ENCODE measurements at regions not wholly inside any gene's neighbourhood (a gene's known extent, or its start where the extent isn't known, plus 50 kb on each side); places are given as distances from the start of the nearest gene placed in this dataset.

DNA sequence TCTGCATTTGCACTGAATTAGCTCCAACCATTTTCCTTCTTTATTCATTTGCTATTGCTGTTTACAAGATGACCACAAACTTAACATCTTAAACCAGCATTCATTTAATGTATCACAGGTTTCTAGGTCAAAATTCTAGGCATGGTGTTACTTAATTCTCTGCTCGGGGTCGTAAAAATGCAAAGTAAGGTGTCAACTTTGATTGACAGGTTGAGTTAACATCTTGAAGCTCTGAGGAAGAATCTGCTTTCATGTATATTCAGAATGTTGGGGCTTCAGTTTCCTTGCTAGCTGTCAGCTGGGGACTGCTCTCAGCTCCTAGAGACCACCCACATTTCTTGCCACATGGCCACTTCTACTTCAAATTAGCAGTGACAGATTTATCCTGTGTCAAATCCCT is 348.7 kb upstream of the GRIN3A start:
- Histone ChIP-seq H3K9me3 (no peaks in the 10 kb centered on the region), H3K27me3 (no peaks in the 10 kb centered on the region), H3K27ac (replicated peaks in 1 of 4) (no peak overlapping the region), H3K4me1 (no peaks in the 10 kb centered on the region), H3K36me3 (no peaks in the 10 kb centered on the region), H3K4me3 (no peak overlapping the region)
- DNase-seq (ENCODE audit: extremely low spot score): no peak
- 61% methylated on average over 2 of the region's 2 CpGs for WGBS
- TF ChIP-seq, protein P1, sequence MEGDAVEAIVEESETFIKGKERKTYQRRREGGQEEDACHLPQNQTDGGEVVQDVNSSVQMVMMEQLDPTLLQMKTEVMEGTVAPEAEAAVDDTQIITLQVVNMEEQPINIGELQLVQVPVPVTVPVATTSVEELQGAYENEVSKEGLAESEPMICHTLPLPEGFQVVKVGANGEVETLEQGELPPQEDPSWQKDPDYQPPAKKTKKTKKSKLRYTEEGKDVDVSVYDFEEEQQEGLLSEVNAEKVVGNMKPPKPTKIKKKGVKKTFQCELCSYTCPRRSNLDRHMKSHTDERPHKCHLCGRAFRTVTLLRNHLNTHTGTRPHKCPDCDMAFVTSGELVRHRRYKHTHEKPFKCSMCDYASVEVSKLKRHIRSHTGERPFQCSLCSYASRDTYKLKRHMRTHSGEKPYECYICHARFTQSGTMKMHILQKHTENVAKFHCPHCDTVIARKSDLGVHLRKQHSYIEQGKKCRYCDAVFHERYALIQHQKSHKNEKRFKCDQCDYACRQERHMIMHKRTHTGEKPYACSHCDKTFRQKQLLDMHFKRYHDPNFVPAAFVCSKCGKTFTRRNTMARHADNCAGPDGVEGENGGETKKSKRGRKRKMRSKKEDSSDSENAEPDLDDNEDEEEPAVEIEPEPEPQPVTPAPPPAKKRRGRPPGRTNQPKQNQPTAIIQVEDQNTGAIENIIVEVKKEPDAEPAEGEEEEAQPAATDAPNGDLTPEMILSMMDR (IDR thresholded peaks at IDR 0.05): no peak
- TF ChIP-seq POLR2AphosphoS5 (IDR thresholded peaks at IDR 0.05) (no peak), EP300 (IDR thresholded peaks at IDR 0.05) (no peak), POLR2A (IDR thresholded peaks at IDR 0.05; ENCODE audit: low read depth) (no peak)
- intact Hi-C loops (cut with DNase I): no loop called here

DNA sequence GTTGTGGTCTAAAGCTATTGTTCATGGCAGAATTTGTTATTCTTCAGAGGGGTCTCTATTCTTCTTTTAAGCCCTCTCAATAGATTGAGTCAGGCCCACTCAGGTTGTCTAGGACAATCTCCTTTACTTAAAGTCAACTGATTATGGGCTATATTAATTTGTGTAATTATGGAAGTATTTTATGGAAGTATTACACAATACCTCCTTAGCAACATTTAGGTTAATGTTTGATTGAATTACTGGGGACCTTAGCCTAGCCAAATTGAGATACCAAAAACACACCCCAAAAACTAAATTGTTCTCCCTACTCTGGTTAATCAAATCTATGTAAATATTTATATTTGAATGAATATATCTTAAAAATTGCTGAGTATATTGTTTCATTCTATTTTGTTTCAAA is 347.1 kb upstream of the GRIN3A start:
- H3K36me3 ChIP-seq: no peaks in the 10 kb centered on the region
- no peaks in the 10 kb centered on the region for H3K27me3 ChIP-seq
- no peaks in the 10 kb centered on the region for H3K4me1 ChIP-seq
- no peak overlapping the region for H3K4me3 ChIP-seq
- H3K27ac ChIP-seq (replicated peaks in 1 of 4): no peak overlapping the region
- intact Hi-C loops (cut with DNase I): no loop called here
- H3K9me3 ChIP-seq: no peaks in the 10 kb centered on the region
- TF ChIP-seq, protein P1 (IDR thresholded peaks at IDR 0.05): no peak
- TF ChIP-seq EP300 (IDR thresholded peaks at IDR 0.05) (no peak), POLR2AphosphoS5 (IDR thresholded peaks at IDR 0.05) (no peak), POLR2A (IDR thresholded peaks at IDR 0.05; ENCODE audit: low read depth) (no peak)
- no peak for DNase-seq (ENCODE audit: extremely low spot score)

DNA sequence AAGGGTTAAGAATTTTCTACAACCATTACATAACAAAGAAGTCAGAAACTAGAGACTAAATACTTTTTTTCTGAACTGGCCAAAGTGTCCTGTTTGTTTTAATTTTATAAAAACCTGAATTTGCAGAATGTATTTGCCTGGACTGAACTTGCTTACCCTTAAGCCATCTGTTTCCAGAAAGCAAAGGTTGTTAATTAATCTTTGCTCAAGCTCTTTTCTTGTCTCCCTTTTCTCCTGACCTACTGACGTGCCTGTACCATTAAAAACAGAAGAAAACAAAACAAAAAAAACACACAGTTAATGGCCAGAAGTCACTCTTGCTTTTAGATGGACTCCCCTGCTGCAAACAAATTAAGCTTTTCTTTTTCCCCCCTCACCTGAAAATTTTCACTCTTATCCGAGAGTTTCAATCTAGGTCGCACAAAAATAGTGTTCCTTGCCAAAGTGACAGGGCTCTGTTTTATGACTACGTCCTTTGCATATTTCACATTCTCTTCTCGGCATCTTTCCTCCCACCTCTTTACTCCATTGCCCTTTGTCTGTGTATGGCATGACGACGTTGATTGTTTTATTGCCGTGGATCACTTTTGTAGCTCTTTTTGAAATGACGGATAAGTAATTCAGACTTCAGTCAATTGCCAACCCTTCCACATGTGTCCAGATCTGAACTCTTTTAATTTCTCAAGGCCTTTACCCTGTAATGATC is 333.8 kb upstream of the GRIN3A start:
- DNase-seq (ENCODE audit: extremely low spot score): no peak
- WGBS: 69% methylated on average over 9 of the region's 9 CpGs
- H3K4me1 ChIP-seq: no peaks in the 10 kb centered on the region

DNA sequence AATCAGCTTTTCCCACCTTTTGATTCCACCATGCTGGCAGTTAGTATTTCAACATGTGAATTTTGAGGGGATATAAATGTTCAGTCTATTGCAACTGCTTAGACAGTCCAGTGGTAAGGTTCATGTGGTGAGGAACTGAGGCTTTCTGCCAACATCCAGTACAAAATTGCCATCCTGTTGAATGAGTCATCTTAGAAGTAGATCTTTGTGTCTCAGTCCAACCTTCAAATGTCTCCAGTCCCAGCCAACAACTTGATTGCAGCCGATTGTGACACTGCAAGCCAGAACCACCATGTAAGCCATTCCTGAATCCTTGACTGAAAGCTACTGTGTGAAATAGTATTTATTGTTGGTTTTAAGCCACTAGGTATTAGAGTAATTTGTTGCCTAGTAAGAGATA is 331.5 kb upstream of the GRIN3A start:
- H3K4me3 ChIP-seq: no peak overlapping the region
- H3K4me1 ChIP-seq: no peaks in the 10 kb centered on the region
- H3K9me3 ChIP-seq: no peaks in the 10 kb centered on the region
- no peaks in the 10 kb centered on the region for H3K36me3 ChIP-seq
- WGBS: 100% methylated on average over 1 of the region's 1 CpG
- no peak overlapping the region for H3K27ac ChIP-seq (replicated peaks in 1 of 4)
- TF ChIP-seq POLR2AphosphoS5 (IDR thresholded peaks at IDR 0.05): no peak
- TF ChIP-seq EP300 (IDR thresholded peaks at IDR 0.05): no peak
- TF ChIP-seq, protein P1 (IDR thresholded peaks at IDR 0.05): no peak
- no peak for TF ChIP-seq POLR2A (IDR thresholded peaks at IDR 0.05; ENCODE audit: low read depth)
- intact Hi-C loops (cut with DNase I): no loop called here
- H3K27me3 ChIP-seq: peaks cover 0 to 9% (median 0%) of the 10 kb centered on the region in 4 donors
- no peak for DNase-seq (ENCODE audit: extremely low spot score)

More for the DNA sequence above, 333.8 kb upstream of the GRIN3A start:
- Histone ChIP-seq H3K27ac (replicated peaks in 1 of 4) (no peak overlapping the region), H3K4me3 (no peak overlapping the region), H3K36me3 (no peaks in the 10 kb centered on the region), H3K27me3 (no peaks in the 10 kb centered on the region), H3K9me3 (no peaks in the 10 kb centered on the region)
- TF ChIP-seq POLR2A (IDR thresholded peaks at IDR 0.05; ENCODE audit: low read depth): no peak
- no peak for TF ChIP-seq POLR2AphosphoS5 (IDR thresholded peaks at IDR 0.05)
- TF ChIP-seq, protein P1 (IDR thresholded peaks at IDR 0.05): no peak
- intact Hi-C loops (cut with DNase I): no loop called here

DNA sequence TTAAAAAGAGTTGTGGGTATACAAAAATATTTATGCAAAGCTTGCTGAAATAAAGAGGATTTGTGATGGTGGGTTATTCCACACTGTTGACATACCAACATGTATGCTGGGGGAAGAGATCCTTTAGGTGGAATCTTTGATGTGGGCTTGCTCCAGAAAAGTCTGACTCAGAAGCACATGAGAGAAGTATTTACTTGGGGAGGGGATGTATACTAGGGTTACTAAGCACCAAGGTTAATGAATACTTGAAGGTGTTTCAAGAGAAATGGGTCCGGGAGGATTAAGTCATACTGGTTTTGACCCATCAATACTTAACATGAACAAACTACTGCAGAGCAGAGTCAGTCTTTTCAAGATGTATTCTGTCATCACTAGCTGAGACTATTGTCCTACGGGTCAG is 316.4 kb upstream of the GRIN3A start:
- Histone ChIP-seq H3K9me3 (no peaks in the 10 kb centered on the region), H3K27ac (replicated peaks in 1 of 4) (no peak overlapping the region), H3K4me3 (no peak overlapping the region), H3K27me3 (no peaks in the 10 kb centered on the region), H3K4me1 (no peaks in the 10 kb centered on the region), H3K36me3 (no peaks in the 10 kb centered on the region)
- WGBS: 76% methylated on average over 2 of the region's 2 CpGs
- TF ChIP-seq POLR2A (IDR thresholded peaks at IDR 0.05; ENCODE audit: low read depth) (no peak), EP300 (IDR thresholded peaks at IDR 0.05) (no peak), POLR2AphosphoS5 (IDR thresholded peaks at IDR 0.05) (no peak)
- TF ChIP-seq, protein P1 (IDR thresholded peaks at IDR 0.05): no peak
- intact Hi-C loops (cut with DNase I): no loop called here
- no peak for DNase-seq (ENCODE audit: extremely low spot score)

All from esophagus muscularis mucosa (tissue), 4 donors.